Mucosa of rectum (tissue), 2 donors: ENCODE measurements at regions not wholly inside any gene's neighbourhood (a gene's known extent, or its start where the extent isn't known, plus 50 kb on each side); places are given as distances from the start of the nearest gene placed in this dataset.

Experiments used
- H3K27ac ChIP-seq, 2 donors: one replicate each; pipeline ENCODE4 v1.7.0; 2013; ENCODE audit warnings: inconsistent platforms in 2 of 2, low read depth in 2 of 2, low read length in 2 of 2
- H3K27me3 ChIP-seq, 2 donors: one replicate each; pipeline ENCODE4 v1.7.0; 2013; ENCODE audit warnings: low read length in 2 of 2; ENCODE audit not compliant: control insufficient read depth in 2 of 2, insufficient read depth in 2 of 2
- H3K36me3 ChIP-seq, 2 donors: one replicate each; pipeline ENCODE4 v1.7.0; 2013; ENCODE audit warnings: low read length in 2 of 2; ENCODE audit not compliant: control insufficient read depth in 2 of 2, insufficient read depth in 2 of 2
- H3K4me1 ChIP-seq, 2 donors: one replicate each; pipeline ENCODE4 v1.7.0; 2013; ENCODE audit warnings: low read length in 2 of 2, mild to moderate bottlenecking in 1 of 2; ENCODE audit not compliant: control insufficient read depth in 2 of 2, insufficient read depth in 2 of 2
- H3K4me3 ChIP-seq, 2 donors: one replicate each; pipeline ENCODE4 v1.7.0; 2013; ENCODE audit warnings: low read length in 2 of 2
- H3K9ac ChIP-seq, 2 donors: one replicate each; pipeline ENCODE4 v1.7.0; 2013; ENCODE audit warnings: low read length in 2 of 2, low read depth in 1 of 2, mild to moderate bottlenecking in 1 of 2
- H3K9me3 ChIP-seq, 2 donors: one replicate each; pipeline ENCODE4 v1.7.0; 2013; ENCODE audit warnings: low read length in 2 of 2; ENCODE audit not compliant: control insufficient read depth in 2 of 2
- donor health status: healthy.
- donor health status: Normal muscosa, but diverticular disease.

DNA sequence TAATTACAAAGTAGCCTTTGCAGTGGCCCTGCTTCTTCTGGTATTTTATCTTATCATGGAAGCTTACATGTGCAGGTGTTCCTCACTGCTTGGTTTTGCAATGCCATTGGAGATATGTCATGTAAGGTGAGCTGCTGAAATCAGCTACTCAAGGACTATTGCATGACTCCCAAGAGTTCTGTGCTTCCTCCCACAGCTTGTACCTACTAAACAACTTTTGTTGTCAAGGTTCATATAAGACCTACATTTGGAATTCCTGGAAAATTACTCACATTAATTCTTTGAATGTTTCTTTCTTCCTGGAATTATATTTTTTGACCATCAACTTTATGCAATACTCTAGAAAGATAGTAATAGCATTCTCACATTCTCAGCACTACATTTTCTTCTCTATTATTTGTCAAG, 427.5 kb upstream of the HSF2 start:
- no peaks in the 10 kb centered on the region for H3K9me3 ChIP-seq
- H3K9ac ChIP-seq, result no peak overlapping the region
- H3K36me3 ChIP-seq, result no peaks in the 10 kb centered on the region
- H3K4me3 ChIP-seq, result no peak overlapping the region
- no peaks in the 10 kb centered on the region for H3K4me1 ChIP-seq
- H3K27me3 ChIP-seq, result no peaks in the 10 kb centered on the region
- no peak overlapping the region for H3K27ac ChIP-seq

DNA sequence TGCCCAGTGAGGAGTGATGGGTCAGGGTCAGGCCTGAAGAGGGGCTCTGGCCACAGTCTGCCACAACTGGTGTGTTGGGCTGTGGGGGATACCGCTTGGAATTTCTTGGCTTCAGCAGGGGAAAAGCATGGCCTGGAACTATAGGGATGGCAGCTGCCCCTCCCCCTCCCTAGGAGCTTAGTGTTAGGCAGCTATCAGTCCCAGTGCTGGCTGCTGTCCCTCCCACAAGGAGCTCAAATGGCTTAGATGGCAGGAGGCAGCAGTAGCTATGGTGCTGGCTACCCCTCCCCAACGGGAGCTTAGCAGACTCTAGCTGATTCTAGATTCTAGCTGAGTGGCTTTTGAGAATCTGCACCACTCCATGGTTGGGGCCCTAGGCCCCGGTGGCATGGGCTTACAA, 414.5 kb upstream of the HSF2 start:
- no peaks in the 10 kb centered on the region for H3K27me3 ChIP-seq

DNA sequence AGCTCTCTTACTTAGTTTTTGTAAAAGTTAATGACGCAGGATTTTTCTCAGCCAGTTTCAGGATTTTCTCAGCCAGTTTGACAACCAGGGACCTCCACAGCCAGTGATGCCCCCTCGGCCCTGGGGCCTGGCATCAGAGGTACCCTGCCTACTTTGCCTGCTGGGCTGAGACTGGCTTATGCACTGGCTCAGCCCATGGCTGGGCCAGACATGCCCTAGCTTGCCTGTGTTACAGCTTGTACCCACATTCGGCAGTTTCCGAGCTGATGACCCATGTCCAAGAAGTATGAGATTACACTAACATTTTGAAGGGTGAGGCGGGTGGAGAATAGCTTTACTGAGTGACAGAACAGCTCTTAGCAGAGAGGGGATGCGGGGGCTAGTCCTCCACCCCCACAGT, 406.1 kb upstream of the HSF2 start:
- H3K4me3 ChIP-seq, result no peak overlapping the region
- H3K9me3 ChIP-seq, result no peaks in the 10 kb centered on the region
- no peaks in the 10 kb centered on the region for H3K36me3 ChIP-seq
- H3K9ac ChIP-seq, result no peak overlapping the region
- no peaks in the 10 kb centered on the region for H3K4me1 ChIP-seq
- no peak overlapping the region for H3K27ac ChIP-seq
- no peaks in the 10 kb centered on the region for H3K27me3 ChIP-seq

More for the DNA sequence above, 414.5 kb upstream of the HSF2 start:
- no peaks in the 10 kb centered on the region for H3K36me3 ChIP-seq
- no peak overlapping the region for H3K27ac ChIP-seq
- H3K9me3 ChIP-seq, result no peaks in the 10 kb centered on the region
- H3K4me1 ChIP-seq, result no peaks in the 10 kb centered on the region
- no peak overlapping the region for H3K9ac ChIP-seq
- H3K4me3 ChIP-seq, result no peak overlapping the region

DNA sequence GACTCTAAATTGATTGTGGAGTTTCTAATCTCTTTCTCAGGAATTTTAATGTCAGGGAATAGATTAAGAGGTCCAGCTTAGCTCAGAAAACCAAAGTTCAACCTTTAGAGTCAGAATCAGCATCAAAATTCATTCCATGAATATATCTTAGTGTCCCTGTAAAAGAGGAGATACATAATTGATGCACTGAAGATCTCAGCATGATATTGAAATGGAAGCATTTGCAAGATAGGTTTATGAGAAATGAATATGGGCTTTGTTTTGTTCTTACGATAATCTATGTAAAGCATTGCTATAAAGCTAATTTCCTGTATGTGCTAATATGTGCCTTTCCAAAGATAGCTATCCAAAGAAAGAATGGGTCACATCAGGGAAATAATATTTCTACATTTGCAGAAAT, 404.5 kb upstream of the HSF2 start:
- H3K27ac ChIP-seq, result no peak overlapping the region
- H3K9me3 ChIP-seq, result no peaks in the 10 kb centered on the region
- H3K4me3 ChIP-seq, result no peak overlapping the region
- H3K4me1 ChIP-seq, result no peaks in the 10 kb centered on the region
- no peaks in the 10 kb centered on the region for H3K36me3 ChIP-seq
- no peak overlapping the region for H3K9ac ChIP-seq
- H3K27me3 ChIP-seq, result no peaks in the 10 kb centered on the region

DNA sequence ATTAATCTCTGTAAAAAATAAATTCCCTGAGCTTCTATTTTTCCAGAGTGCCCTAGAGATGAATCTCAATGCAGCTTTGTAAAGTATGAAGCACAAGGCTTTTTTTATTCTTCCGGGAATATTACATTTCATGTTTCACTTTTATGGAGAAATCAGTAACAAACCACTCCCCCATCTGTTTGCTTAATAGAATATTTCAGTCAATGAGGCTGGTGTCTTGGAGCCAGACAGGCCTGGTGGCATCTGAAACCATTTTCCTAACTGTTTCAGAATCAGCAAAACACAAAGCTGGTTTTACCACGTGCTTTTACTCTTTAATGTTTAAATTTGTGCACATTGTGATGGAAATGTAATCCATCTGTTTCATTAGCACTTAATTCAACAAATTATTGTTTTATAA, 400.8 kb upstream of the HSF2 start:
- H3K4me3 ChIP-seq, result no peak overlapping the region
- H3K4me1 ChIP-seq, result no peaks in the 10 kb centered on the region
- no peaks in the 10 kb centered on the region for H3K27me3 ChIP-seq
- no peak overlapping the region for H3K27ac ChIP-seq
- H3K9ac ChIP-seq, result no peak overlapping the region
- no peaks in the 10 kb centered on the region for H3K9me3 ChIP-seq
- no peaks in the 10 kb centered on the region for H3K36me3 ChIP-seq

DNA sequence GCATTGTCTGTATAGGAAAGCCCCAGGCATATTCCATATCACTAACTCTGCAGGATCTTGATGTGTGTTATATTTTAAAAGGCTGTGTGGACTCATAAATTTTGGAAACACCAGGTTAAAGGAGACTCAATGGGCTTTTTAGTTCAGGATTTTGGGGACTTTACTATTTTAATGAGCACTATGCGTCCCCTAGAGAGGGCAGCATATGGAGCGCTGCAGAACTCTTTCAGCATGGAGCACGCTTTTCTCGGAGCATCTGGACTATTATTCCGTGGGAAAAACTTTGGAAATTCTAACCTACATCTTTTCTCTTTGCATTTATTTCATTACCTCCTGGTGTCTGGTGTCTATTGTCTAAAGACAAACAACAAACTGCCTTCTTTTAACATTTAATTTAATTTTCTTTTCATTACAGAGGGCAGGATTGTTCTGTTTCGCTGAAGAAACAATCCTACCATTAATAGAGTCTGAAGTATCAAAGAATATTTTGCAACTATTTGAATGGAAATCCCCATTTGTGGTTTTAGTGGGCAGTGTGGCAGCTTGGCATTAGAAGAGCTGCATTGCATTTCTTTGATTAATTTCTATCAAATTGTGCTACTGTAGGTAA, 399.9 kb upstream of the HSF2 start:
- Histone ChIP-seq H3K9ac (no peak overlapping the region), H3K27me3 (no peaks in the 10 kb centered on the region), H3K4me1 (no peaks in the 10 kb centered on the region), H3K36me3 (no peaks in the 10 kb centered on the region), H3K4me3 (no peak overlapping the region), H3K9me3 (no peaks in the 10 kb centered on the region), H3K27ac (no peak overlapping the region)

DNA sequence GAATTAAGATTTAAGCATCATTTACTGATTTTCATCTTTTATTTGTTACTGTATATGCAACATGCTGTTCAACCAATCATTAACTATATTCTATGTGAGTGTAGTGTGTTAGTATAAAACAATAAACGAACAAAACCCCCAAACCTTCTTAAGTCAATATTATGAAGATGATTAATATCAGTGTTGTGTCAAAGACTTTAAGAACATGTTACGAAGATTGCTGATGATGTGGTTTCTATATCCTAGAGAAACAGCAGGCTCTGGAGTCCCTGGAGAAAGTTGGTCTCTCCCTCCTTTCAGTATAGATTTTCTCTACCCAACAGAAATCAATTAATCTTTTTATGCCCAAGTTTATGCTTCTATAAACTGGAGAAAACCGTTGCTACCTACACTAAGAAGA, 393.8 kb upstream of the HSF2 start:
- no peaks in the 10 kb centered on the region for H3K4me1 ChIP-seq
- no peaks in the 10 kb centered on the region for H3K9me3 ChIP-seq
- H3K27ac ChIP-seq, result no peak overlapping the region
- H3K9ac ChIP-seq, result no peak overlapping the region
- H3K27me3 ChIP-seq, result no peaks in the 10 kb centered on the region
- H3K36me3 ChIP-seq, result no peaks in the 10 kb centered on the region
- H3K4me3 ChIP-seq, result no peak overlapping the region

DNA sequence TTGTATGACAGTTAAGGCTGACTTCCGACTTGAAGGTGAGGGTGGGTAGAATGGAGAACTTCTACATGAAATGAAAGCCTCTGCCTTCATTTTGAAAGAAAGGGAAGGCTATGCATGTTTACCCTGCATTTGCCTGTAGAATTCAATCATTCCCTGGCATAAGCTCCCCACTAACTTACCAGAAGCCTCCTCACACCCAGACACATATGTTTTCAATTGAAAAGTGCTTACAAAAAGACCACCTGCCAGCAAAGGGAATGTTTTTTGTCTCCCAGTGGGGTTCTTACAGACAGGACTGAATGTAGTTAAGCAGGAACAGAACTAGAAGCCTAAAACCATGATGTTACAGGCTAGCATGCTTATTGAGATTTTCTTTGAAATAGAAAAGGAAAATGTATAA, 392.1 kb upstream of the HSF2 start:
- Histone ChIP-seq H3K4me3 (no peak overlapping the region), H3K9me3 (no peaks in the 10 kb centered on the region), H3K4me1 (no peaks in the 10 kb centered on the region), H3K27me3 (no peaks in the 10 kb centered on the region), H3K9ac (no peak overlapping the region), H3K36me3 (no peaks in the 10 kb centered on the region), H3K27ac (no peak overlapping the region)

DNA sequence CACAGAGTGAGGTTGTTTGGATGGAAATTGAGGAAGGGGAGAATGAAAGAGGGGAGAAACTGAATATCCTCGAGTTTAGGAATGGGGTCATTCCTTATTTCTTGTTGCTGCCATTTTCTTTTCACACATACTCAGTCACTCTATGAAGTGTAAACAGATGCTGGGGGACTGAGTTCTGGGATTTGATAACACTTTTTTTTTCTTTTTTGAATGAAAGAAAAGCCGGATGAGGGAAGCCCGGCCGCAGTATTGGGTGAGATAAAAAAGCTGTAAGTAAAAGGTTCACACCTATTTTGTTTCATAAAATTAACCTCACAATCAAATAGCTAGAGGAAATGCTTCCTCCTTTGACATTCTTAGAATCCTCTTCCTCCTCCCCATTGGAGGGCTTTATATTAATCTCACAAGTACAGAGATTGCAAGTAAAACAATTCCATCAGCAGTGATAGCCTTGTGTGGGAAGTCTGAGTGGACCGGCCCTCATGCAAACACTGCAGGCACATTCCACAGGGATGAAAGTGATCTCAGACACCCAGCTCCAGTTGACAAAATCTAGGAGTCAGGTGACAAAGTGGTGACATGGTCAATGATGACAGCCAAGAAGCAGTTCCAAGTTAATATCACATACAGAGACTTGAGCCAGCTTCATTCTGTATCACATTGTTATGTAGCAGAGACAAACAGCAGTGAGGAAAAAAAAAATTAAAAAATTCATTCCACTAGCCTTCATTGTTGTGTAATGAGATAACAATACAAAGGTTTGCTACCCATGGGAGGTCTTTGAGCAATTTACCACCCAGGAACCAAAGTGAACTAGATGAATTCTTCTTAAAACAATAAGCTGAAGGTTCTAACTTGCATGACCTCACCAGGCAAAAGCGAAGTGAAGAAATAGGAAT, 391.1 kb upstream of the HSF2 start:
- Histone ChIP-seq H3K4me1 (no peaks in the 10 kb centered on the region), H3K9ac (no peak overlapping the region), H3K27ac (no peak overlapping the region), H3K9me3 (no peaks in the 10 kb centered on the region), H3K36me3 (no peaks in the 10 kb centered on the region), H3K4me3 (no peak overlapping the region), H3K27me3 (no peaks in the 10 kb centered on the region)

DNA sequence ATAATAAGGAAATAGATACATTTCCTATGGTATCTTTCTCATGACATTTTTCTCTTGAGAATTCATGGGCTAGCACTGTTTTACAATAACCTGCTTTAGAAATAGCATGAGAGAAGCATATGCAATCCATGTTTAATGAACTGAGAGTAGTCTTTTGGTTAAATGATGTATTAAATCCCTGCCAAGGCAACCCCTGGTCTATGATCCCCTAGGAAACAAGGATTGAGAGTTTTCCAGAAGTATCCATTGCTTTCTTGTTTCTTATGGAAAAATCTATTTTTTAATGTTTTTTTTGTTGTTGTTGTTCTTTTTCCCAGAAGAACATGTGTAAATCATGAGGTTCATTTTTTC, 390.5 kb upstream of the HSF2 start:
- H3K27ac ChIP-seq, result no peak overlapping the region
- H3K4me3 ChIP-seq, result no peak overlapping the region
- H3K4me1 ChIP-seq, result no peaks in the 10 kb centered on the region
- H3K27me3 ChIP-seq, result no peaks in the 10 kb centered on the region
- no peak overlapping the region for H3K9ac ChIP-seq
- H3K36me3 ChIP-seq, result no peaks in the 10 kb centered on the region
- H3K9me3 ChIP-seq, result no peaks in the 10 kb centered on the region
